KMS-11 (cell line): ENCODE measurements at regions not wholly inside any gene's neighbourhood (a gene's known extent, or its start where the extent isn't known, plus 50 kb on each side); places are given as distances from the start of the nearest gene placed in this dataset.

ENCODE experiments used
- H2AFZ ChIP-seq: fragments of 200-600 bp; sonication (generic); 2 replicates; pipeline ENCODE4 v1.6.1; 2016; ENCODE audit warnings: antibody characterized with exemption, mixed run types, low read depth
- H3K27ac ChIP-seq: fragments of 200-600 bp; sonication (generic); 2 replicates; pipeline ENCODE4 v1.6.1; 2016; ENCODE audit warnings: mild to moderate bottlenecking, mixed run types
- H3K27me3 ChIP-seq: fragments of 200-600 bp; sonication (generic); 2 replicates; pipeline ENCODE4 v1.6.1; 2017; ENCODE audit warnings: mild to moderate bottlenecking, low read depth, mixed run types, moderate library complexity; ENCODE audit not compliant: insufficient read depth
- H3K36me3 ChIP-seq: fragments of 200-600 bp; sonication (generic); 2 replicates; pipeline ENCODE4 v1.6.1; 2017; ENCODE audit warnings: mild to moderate bottlenecking, mixed run types; ENCODE audit not compliant: insufficient read depth
- H3K4me1 ChIP-seq: fragments of 200-600 bp; sonication (generic); 2 replicates; pipeline ENCODE4 v1.6.1; 2016; ENCODE audit warnings: mild to moderate bottlenecking, low read depth, mixed run types; ENCODE audit not compliant: poor library complexity, severe bottlenecking
- H3K4me2 ChIP-seq: fragments of 200-600 bp; sonication (generic); 2 replicates; pipeline ENCODE4 v1.7.0; 2016; ENCODE audit warnings: mild to moderate bottlenecking, mixed run types
- H3K4me3 ChIP-seq: fragments of 200-600 bp; sonication (generic); IDR thresholded peaks from 2 replicates; pipeline ENCODE4 v1.6.1; 2017; ENCODE audit warnings: low read depth, low read length, mixed read lengths; ENCODE audit not compliant: insufficient read depth
- H3K79me2 ChIP-seq: fragments of 200-600 bp; sonication (generic); 2 replicates; pipeline ENCODE4 v1.6.1; 2016; ENCODE audit warnings: low read depth, mixed run types; ENCODE audit not compliant: insufficient read depth
- H3K9ac ChIP-seq: fragments of 200-600 bp; sonication (generic); 2 replicates; pipeline ENCODE4 v1.6.1; 2016; ENCODE audit warnings: mild to moderate bottlenecking, mixed run types
- H4K20me1 ChIP-seq: fragments of 200-600 bp; sonication (generic); 2 replicates; pipeline ENCODE4 v1.6.1; 2016; ENCODE audit warnings: mild to moderate bottlenecking, mixed run types; ENCODE audit not compliant: insufficient read depth
- TF ChIP-seq, protein P1 (sequence below): fragments of 200-600 bp; sonication (generic); conservative IDR thresholded peaks from 2 replicates; pipeline ENCODE4 v1.6.1; 2017; ENCODE audit warnings: low read depth, mild to moderate bottlenecking, antibody characterized with exemption, low read length, moderate library complexity, mixed read lengths

DNA sequence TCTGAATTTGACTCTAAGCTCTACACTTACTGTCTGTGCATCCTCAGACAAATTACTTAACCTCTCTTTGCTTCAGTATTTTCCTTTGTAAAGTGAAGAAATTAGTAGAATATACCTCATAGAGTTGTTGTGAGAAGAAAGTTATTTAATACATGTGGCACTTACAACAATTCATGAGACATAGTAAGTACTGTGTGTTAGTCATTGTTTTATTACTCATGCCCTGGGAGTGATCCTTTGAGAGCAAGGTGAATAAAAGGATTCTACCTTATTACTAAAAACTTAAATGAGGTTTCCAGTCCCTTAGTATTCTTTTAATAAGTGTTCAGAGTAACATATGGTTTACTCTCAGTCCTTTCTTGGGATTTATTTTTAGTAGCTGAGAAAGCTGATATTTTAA, 233.6 kb upstream of the MAP3K7 start:
- no peaks in the 10 kb centered on the region for H3K27me3 ChIP-seq
- H3K36me3 ChIP-seq = no peaks in the 10 kb centered on the region
- H4K20me1 ChIP-seq = no peaks in the 10 kb centered on the region
- no peaks in the 10 kb centered on the region for H3K79me2 ChIP-seq
- TF ChIP-seq, protein P1, sequence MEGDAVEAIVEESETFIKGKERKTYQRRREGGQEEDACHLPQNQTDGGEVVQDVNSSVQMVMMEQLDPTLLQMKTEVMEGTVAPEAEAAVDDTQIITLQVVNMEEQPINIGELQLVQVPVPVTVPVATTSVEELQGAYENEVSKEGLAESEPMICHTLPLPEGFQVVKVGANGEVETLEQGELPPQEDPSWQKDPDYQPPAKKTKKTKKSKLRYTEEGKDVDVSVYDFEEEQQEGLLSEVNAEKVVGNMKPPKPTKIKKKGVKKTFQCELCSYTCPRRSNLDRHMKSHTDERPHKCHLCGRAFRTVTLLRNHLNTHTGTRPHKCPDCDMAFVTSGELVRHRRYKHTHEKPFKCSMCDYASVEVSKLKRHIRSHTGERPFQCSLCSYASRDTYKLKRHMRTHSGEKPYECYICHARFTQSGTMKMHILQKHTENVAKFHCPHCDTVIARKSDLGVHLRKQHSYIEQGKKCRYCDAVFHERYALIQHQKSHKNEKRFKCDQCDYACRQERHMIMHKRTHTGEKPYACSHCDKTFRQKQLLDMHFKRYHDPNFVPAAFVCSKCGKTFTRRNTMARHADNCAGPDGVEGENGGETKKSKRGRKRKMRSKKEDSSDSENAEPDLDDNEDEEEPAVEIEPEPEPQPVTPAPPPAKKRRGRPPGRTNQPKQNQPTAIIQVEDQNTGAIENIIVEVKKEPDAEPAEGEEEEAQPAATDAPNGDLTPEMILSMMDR = no peak
- H3K4me1 ChIP-seq = no peaks in the 10 kb centered on the region
- no peak overlapping the region for H3K4me3 ChIP-seq
- no peak overlapping the region for H3K4me2 ChIP-seq
- H3K27ac ChIP-seq = no peak overlapping the region
- H2AFZ ChIP-seq = no peak overlapping the region
- H3K9ac ChIP-seq = no peak overlapping the region

DNA sequence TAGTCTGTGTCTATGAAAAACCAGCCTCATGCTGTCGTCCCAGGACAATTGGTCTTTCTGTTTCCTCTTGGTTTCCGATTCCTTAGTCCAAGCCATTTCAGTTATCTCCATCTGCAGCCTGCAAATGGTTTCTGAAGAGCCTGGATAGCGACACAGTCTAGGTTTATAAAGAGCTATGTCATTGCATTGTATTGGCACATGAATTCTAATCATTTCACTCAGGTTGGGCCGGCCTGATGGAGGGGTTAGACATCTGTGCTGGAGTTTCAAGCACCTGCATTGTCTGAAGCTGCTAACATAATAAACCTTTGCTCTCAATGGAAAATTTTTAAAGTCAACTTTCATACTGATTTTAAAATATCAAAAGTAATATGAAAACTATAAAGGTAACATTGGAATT, 232.6 kb upstream of the MAP3K7 start:
- H3K4me3 ChIP-seq = no peak overlapping the region
- no peaks in the 10 kb centered on the region for H3K4me1 ChIP-seq
- H3K27ac ChIP-seq = no peak overlapping the region
- H3K9ac ChIP-seq = no peak overlapping the region
- H3K27me3 ChIP-seq = no peaks in the 10 kb centered on the region
- TF ChIP-seq, protein P1 = no peak
- no peak overlapping the region for H3K4me2 ChIP-seq
- no peak overlapping the region for H2AFZ ChIP-seq
- no peaks in the 10 kb centered on the region for H3K36me3 ChIP-seq
- H3K79me2 ChIP-seq = no peaks in the 10 kb centered on the region
- H4K20me1 ChIP-seq = no peaks in the 10 kb centered on the region

DNA sequence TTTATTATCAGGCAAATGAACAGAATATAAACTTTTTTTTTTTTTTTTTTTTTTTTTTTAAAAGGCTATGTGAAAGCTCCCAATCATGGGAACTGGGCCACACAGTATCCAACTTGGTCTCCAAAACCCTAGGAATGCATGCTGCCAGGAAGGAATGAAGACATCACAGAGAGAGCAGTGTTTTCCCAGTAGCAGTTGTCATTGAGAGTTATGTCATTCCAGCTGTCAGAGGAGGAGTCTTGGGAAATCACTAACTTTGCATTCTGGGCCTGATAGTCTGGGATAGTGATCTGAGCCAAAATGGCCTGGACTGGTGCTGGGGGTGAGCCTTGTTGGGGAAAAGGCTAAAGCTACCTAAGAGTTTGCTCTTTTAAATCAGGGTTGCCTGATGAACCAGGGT, 231.3 kb upstream of the MAP3K7 start:
- Histone ChIP-seq H3K4me2 (no peak overlapping the region), H4K20me1 (no peaks in the 10 kb centered on the region), H3K9ac (no peak overlapping the region), H3K27me3 (no peaks in the 10 kb centered on the region), H2AFZ (no peak overlapping the region), H3K27ac (no peak overlapping the region), H3K4me1 (no peaks in the 10 kb centered on the region), H3K79me2 (no peaks in the 10 kb centered on the region), H3K4me3 (no peak overlapping the region), H3K36me3 (no peaks in the 10 kb centered on the region)
- TF ChIP-seq, protein P1 = no peak

DNA sequence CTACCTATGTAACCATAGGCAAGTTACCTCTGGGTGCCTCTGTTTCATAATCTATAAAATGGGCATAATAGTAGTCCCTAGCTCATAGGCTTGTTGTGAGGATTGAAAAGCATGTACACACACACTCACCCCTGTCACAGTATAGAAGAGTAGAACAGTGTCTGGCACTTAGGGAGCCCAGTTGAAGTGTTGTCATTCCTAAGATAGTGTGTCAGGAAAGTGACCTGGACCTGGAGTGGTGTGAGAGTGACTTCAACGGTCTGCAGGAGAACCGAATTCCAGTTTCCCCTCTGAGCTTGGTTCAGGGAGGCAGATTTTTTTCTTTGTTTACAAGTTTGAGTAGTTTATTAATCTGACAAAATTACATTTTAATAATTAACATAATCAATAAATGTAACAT, 229.9 kb upstream of the MAP3K7 start:
- Histone ChIP-seq H3K79me2 (no peaks in the 10 kb centered on the region), H3K4me3 (no peak overlapping the region), H4K20me1 (no peaks in the 10 kb centered on the region), H3K36me3 (no peaks in the 10 kb centered on the region), H2AFZ (no peak overlapping the region), H3K4me1 (no peaks in the 10 kb centered on the region), H3K27me3 (no peaks in the 10 kb centered on the region), H3K4me2 (no peak overlapping the region), H3K27ac (no peak overlapping the region), H3K9ac (no peak overlapping the region)
- TF ChIP-seq, protein P1 = no peak
